Activated T-cell treated with anti-CD3 and anti-CD28 coated beads, Interleukin-2, amount 50 U/mL, for 72 hours (primary cell): ENCODE measurements at regions not wholly inside any gene's neighbourhood (a gene's known extent, or its start where the extent isn't known, plus 50 kb on each side); places are given as distances from the start of the nearest gene placed in this dataset.
"Not testable (repeated sequence)": the region's sequence is repeated elsewhere in the genome, so short reads cannot be mapped to it uniquely, and the experiment has no call there.

Experiments
- ATAC-seq, 2 donors: fragments of 150-1000 bp; cut with Tn5 transposase; replicated peaks in 1 of 2; 2 replicates each; pipeline ENCODE4 v1.10.0; 2021; ENCODE audit warnings: moderate library complexity in 2 of 2, mild to moderate bottlenecking in 1 of 2
- DNase-seq, 2 donors: peaks; one replicate each; pipeline ENCODE4 v3.0.0; 2021 to 2022; ENCODE audit warnings: mixed read lengths in 1 of 2
- H3K27ac Mint-ChIP-seq: one replicate; pipeline ENCODE4 v1.8.0; 2022; ENCODE audit warnings: mild to moderate bottlenecking, moderate library complexity, mixed read lengths
- H3K27me3 Mint-ChIP-seq: one replicate; pipeline ENCODE4 v1.8.0; 2022; ENCODE audit warnings: low read depth, mixed read lengths
- H3K36me3 Mint-ChIP-seq, 2 donors: one replicate each; pipeline ENCODE4 v1.8.0; 2022; ENCODE audit warnings: mixed read lengths in 2 of 2, mild to moderate bottlenecking in 1 of 2; ENCODE audit not compliant: insufficient read depth in 2 of 2
- H3K4me1 Mint-ChIP-seq: one replicate; pipeline ENCODE4 v1.8.0; 2022; ENCODE audit warnings: low read depth, mixed read lengths
- H3K4me3 Mint-ChIP-seq, 2 donors: one replicate each; pipeline ENCODE4 v1.8.0; 2022; ENCODE audit warnings: mild to moderate bottlenecking in 2 of 2, mixed read lengths in 2 of 2, moderate library complexity in 2 of 2
- H3K9me3 Mint-ChIP-seq, 2 donors: one replicate each; pipeline ENCODE4 v1.8.0; 2022; ENCODE audit warnings: mixed read lengths in 2 of 2

GRCh38 chr1:82392513-82392912 lies 591.8 kb downstream of the ADGRL2 start:
- Mint-ChIP-seq H3K4me1 (no peaks in the 10 kb centered on the region), H3K4me3 (no peak overlapping the region), H3K27me3 (peaks cover 5% of the 10 kb centered on the region), H3K9me3 (no peaks in the 10 kb centered on the region), H3K36me3 (no peaks in the 10 kb centered on the region), H3K27ac (no peak overlapping the region)
- no peak for DNase-seq
- ATAC-seq, result no peak

- Mint-ChIP-seq H3K4me3 (no peak overlapping the region), H3K27ac (no peak overlapping the region), H3K36me3 (no peaks in the 10 kb centered on the region), H3K9me3 (no peaks in the 10 kb centered on the region), H3K4me1 (no peaks in the 10 kb centered on the region), H3K27me3 (peaks cover 5% of the 10 kb centered on the region)
- ATAC-seq (no peak), DNase-seq (no peak)
Observed at GRCh38 chr1:82391712-82392111, 591.0 kb downstream of the ADGRL2 start.

DNA sequence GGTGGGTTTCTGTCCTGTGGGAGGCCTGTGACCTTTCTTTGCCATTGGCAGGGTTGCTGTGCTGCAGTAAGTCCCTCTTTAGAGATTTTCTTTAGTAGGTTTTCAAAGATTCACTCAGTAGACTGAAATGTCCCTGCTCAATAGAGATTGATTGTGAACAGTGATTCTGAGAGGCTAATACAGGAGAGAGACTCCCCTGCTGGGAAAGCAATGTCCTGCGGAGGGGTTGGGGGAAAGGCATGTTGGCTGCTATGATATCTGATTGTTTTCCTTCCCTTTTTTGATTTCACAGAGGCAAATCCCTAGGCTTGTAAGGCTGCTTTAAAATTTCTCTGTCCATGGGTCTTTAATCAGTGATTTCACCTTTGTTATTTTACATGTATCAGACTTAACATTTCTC lies 589.9 kb downstream of the ADGRL2 start:
- Mint-ChIP-seq H3K36me3 (no peaks in the 10 kb centered on the region), H3K27ac (no peak overlapping the region), H3K4me1 (no peaks in the 10 kb centered on the region), H3K27me3 (peaks cover 10% of the 10 kb centered on the region), H3K9me3 (no peaks in the 10 kb centered on the region), H3K4me3 (no peak overlapping the region)
- no peak for DNase-seq
- no peak for ATAC-seq

DNA sequence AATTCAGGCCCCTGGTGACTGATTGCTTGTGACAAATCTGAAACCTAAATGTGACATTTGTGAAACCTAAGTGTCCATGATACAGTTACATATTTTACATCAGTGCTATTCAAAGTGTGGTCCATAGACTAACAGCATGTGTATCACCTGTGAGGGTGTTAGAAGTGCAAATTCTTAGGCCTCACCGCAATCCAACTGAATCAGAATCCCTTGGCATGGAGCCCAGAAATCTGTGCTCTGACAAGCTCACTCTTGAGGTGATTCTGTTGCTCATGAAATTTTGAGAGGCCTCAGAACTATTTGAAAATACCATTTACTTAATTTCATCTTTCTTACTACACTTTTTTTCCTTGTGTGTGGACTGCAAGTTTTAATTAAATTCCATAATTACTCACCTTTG lies 587.9 kb downstream of the ADGRL2 start:
- H3K27ac Mint-ChIP-seq, result no peak overlapping the region
- H3K36me3 Mint-ChIP-seq, result no peaks in the 10 kb centered on the region
- no peak overlapping the region for H3K4me3 Mint-ChIP-seq
- no peak for ATAC-seq
- H3K4me1 Mint-ChIP-seq, result no peaks in the 10 kb centered on the region
- H3K27me3 Mint-ChIP-seq, result peaks cover 11% of the 10 kb centered on the region
- no peak for DNase-seq
- H3K9me3 Mint-ChIP-seq, result no peaks in the 10 kb centered on the region

GRCh38 chr1:82387012-82387366 lies 586.3 kb downstream of the ADGRL2 start:
- Mint-ChIP-seq H3K4me3 (no peak overlapping the region), H3K9me3 (no peaks in the 10 kb centered on the region)
- no peak for ATAC-seq

GRCh38 chr1:82386365-82387011 lies 585.8 kb downstream of the ADGRL2 start:
- ATAC-seq, result no peak
- no peaks in the 10 kb centered on the region for H3K9me3 Mint-ChIP-seq

More at GRCh38 chr1:82387012-82387366, 586.3 kb downstream of the ADGRL2 start:
- no peaks in the 10 kb centered on the region for H3K36me3 Mint-ChIP-seq
- H3K27me3 Mint-ChIP-seq, result peaks cover 8% of the 10 kb centered on the region
- H3K4me1 Mint-ChIP-seq, result no peaks in the 10 kb centered on the region
- no peak overlapping the region for H3K27ac Mint-ChIP-seq
- no peak for DNase-seq

GRCh38 chr1:82384776-82385175 lies 584.0 kb downstream of the ADGRL2 start:
- Mint-ChIP-seq H3K36me3 (no peaks in the 10 kb centered on the region), H3K27me3 (peaks cover 8% of the 10 kb centered on the region), H3K9me3 (peaks cover 0 to 4% of the 10 kb centered on the region in 2 donors), H3K4me1 (no peaks in the 10 kb centered on the region), H3K4me3 (no peak overlapping the region), H3K27ac (no peak overlapping the region)
- ATAC-seq (no peak), DNase-seq (no peak)

More at GRCh38 chr1:82386365-82387011, 585.8 kb downstream of the ADGRL2 start:
- peaks cover 8% of the 10 kb centered on the region for H3K27me3 Mint-ChIP-seq
- no peak overlapping the region for H3K27ac Mint-ChIP-seq
- H3K4me3 Mint-ChIP-seq, result no peak overlapping the region
- no peaks in the 10 kb centered on the region for H3K4me1 Mint-ChIP-seq
- DNase-seq, result no peak
- H3K36me3 Mint-ChIP-seq, result no peaks in the 10 kb centered on the region

DNA sequence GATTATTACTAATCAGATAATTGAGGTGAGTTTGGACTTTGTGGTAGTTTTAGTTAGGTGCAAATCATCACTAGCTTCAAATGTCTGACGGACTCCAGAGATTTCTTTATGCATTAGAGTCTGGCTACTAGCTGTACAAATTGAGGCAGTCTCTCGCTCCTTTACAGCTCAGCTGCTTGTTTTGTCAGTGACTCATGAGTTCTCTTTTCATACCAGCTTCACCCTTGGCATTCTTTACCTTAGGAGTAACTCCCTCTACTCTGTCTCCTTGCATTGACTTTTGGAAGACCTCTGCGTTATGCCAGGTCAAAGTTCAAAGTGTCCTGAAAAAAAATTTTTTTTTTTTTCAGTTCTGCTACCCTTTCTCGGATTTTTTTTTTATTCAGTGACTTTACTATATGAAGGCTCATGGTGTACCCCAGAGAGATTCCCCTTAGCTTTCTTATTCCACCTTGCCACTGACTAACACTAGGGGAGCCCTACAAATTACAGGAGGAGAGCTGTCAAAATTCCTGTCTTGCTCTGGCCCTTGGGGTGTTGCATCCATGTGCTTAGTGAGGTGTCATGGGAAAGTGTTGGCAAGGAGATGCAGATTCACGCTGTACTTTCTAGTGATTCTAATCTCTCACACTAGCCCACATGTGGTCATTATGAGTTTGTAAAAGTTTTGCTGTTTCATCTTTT lies 576.6 kb downstream of the ADGRL2 start:
- Mint-ChIP-seq H3K36me3 (no peaks in the 10 kb centered on the region), H3K4me3 (no peak overlapping the region), H3K4me1 (no peaks in the 10 kb centered on the region), H3K27me3 (no peaks in the 10 kb centered on the region), H3K27ac (no peak overlapping the region), H3K9me3 (peaks cover 0 to 4% of the 10 kb centered on the region in 2 donors)
- DNase-seq, result no peak
- ATAC-seq, result no peak

DNA sequence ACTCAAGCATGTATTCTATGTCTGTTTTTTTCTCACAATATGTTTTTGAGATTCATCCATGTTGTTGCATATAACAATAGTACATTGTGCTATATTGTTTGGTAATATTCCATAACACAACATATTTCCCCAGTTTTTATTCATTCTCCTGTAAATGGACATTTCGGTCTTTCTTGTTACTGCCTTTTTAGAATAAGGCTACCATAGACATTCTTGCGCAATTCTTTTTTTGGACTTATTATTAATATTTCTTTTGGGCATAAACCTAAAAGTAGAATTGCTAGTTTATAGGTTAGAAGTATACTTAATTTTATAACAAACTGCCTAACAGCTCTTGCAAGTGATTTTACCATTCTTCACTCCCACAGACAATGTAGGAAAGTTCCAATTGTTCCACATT lies 573.0 kb downstream of the ADGRL2 start:
- Mint-ChIP-seq H3K4me3 (no peak overlapping the region), H3K4me1 (no peaks in the 10 kb centered on the region), H3K27me3 (no peaks in the 10 kb centered on the region), H3K9me3 (no peaks in the 10 kb centered on the region), H3K27ac (no peak overlapping the region), H3K36me3 (no peaks in the 10 kb centered on the region)
- ATAC-seq (no peak), DNase-seq (no peak)

GRCh38 chr1:82371844-82372498 lies 571.2 kb downstream of the ADGRL2 start:
- Mint-ChIP-seq H3K27ac (no peak overlapping the region), H3K27me3 (no peaks in the 10 kb centered on the region), H3K9me3 (peaks cover 0 to 2% of the 10 kb centered on the region in 2 donors), H3K36me3 (no peaks in the 10 kb centered on the region), H3K4me1 (no peaks in the 10 kb centered on the region), H3K4me3 (no peak overlapping the region)
- DNase-seq (no peak), ATAC-seq (no peak)

- no peaks in the 10 kb centered on the region for H3K36me3 Mint-ChIP-seq
- no peaks in the 10 kb centered on the region for H3K4me1 Mint-ChIP-seq
- no peak for ATAC-seq
- DNase-seq, result no peak
- H3K4me3 Mint-ChIP-seq, result no peak overlapping the region
- no peak overlapping the region for H3K27ac Mint-ChIP-seq
- peaks cover 2% of the 10 kb centered on the region in 2 donors for H3K9me3 Mint-ChIP-seq
- H3K27me3 Mint-ChIP-seq, result no peaks in the 10 kb centered on the region
Observed at GRCh38 chr1:82367456-82367855, 566.7 kb downstream of the ADGRL2 start.

DNA sequence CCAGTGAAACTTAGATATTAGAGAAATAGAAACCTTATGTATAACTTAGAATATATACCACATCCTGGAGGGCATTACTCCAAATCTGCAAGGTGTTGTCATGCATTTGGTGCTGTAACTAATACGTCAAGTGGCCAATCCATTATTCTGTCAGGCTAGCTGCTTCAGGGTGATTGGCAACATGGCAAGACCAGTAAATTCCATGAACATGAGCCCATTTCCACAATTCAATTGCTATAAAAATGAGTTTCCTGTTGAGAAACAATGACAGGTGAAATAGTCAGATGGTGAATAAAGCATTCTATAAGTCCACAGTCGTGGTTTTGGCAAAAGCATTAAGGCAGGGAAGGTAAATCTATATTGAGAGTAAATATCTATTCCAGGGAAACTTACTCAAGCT lies 566.0 kb downstream of the ADGRL2 start:
- Mint-ChIP-seq H3K27ac (no peak overlapping the region), H3K4me3 (no peak overlapping the region), H3K9me3 (peaks cover 2% of the 10 kb centered on the region in 2 donors), H3K36me3 (no peaks in the 10 kb centered on the region), H3K4me1 (no peaks in the 10 kb centered on the region), H3K27me3 (no peaks in the 10 kb centered on the region)
- ATAC-seq (no peak), DNase-seq (no peak)

GRCh38 chr1:82359541-82359940 lies 558.8 kb downstream of the ADGRL2 start:
- not testable (repeated sequence) for H3K9me3 Mint-ChIP-seq, H3K27ac Mint-ChIP-seq, ATAC-seq, H3K27me3 Mint-ChIP-seq, H3K4me3 Mint-ChIP-seq, H3K4me1 Mint-ChIP-seq, H3K36me3 Mint-ChIP-seq, DNase-seq
